ENCODE measurements at regions not wholly inside any gene's neighbourhood (a gene's known extent, or its start where the extent isn't known, plus 50 kb on each side); places are given as distances from the start of the nearest gene placed in this dataset.

- TF ChIP-seq, protein P1, sequence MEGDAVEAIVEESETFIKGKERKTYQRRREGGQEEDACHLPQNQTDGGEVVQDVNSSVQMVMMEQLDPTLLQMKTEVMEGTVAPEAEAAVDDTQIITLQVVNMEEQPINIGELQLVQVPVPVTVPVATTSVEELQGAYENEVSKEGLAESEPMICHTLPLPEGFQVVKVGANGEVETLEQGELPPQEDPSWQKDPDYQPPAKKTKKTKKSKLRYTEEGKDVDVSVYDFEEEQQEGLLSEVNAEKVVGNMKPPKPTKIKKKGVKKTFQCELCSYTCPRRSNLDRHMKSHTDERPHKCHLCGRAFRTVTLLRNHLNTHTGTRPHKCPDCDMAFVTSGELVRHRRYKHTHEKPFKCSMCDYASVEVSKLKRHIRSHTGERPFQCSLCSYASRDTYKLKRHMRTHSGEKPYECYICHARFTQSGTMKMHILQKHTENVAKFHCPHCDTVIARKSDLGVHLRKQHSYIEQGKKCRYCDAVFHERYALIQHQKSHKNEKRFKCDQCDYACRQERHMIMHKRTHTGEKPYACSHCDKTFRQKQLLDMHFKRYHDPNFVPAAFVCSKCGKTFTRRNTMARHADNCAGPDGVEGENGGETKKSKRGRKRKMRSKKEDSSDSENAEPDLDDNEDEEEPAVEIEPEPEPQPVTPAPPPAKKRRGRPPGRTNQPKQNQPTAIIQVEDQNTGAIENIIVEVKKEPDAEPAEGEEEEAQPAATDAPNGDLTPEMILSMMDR (IDR thresholded peaks at IDR 0.05): no peak
- no peak for TF ChIP-seq POLR2A (IDR thresholded peaks at IDR 0.05)
- intact Hi-C loops (cut with DNase I; ENCODE audit: low total_unique reads): no loop called here
- no peak for DNase-seq (ENCODE audit: low spot score in 2 of 2)
- H3K4me3 ChIP-seq (ENCODE audit: low read depth, poor library complexity, severe bottlenecking): no peak overlapping the region
- 55 to 67% methylated on average over 10 of the region's 10 CpGs for WGBS, 2 donors
These were observed 210.7 kb downstream of the URI1 start for GRCh38 chr19:30152510-30153291.

DNA sequence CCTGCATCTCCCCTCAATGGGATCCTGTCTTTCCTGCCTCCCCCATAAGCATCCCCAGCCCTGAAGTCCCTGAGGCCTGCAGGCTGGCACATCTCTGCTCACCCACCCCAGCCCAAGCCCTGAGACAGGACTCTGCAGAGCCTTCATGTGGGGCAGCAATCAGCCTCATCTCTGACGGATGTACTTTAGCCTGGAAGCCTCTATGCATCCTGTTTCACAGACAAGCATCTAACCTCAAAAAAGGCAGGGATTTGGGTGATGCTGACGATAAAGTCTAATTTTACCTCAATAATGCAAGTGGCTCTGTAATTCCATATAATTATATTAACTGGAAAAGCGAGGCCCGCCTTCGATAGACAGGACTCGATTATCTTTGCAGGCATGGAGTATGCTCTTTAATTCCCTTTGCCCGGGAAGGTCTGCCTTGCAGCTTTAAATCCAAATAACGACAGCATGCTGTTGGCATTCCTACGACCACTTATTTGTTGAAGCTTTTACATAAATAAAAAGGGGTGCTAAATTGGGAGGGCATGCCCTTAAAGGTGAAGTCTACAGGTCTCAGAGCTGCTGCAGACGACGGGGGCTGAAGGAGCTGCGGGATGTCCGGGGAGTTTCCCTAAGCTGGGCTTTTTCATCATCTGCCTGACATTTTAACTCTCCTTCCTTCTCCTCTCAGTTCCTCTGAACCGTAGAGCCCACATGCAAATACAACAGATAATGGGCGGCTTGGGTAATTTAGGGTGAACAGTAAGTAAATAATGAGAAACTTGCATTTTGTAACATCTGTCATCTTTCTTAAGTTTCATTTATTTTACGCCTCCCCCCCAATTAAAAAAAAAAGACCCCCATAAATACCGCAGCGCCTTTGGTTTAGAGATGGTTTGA, 211.5 kb downstream of the URI1 start:
- WGBS, 2 donors: 48 to 53% methylated on average over 18 of the region's 18 CpGs
- no peak for DNase-seq (ENCODE audit: low spot score in 2 of 2)
- intact Hi-C loops (cut with DNase I; ENCODE audit: low total_unique reads): no loop called here
- TF ChIP-seq, protein P1 (IDR thresholded peaks at IDR 0.05): no peak
- H3K4me3 ChIP-seq (ENCODE audit: low read depth, poor library complexity, severe bottlenecking): no peak overlapping the region

GRCh38 chr19:30154410-30154809, 212.4 kb downstream of the URI1 start:
- WGBS, 2 donors: 88 to 89% methylated on average over 8 of the region's 8 CpGs
- TF ChIP-seq, protein P1 (IDR thresholded peaks at IDR 0.05): no peak
- TF ChIP-seq POLR2A (IDR thresholded peaks at IDR 0.05): no peak

GRCh38 chr19:30155381-30156200, 213.6 kb downstream of the URI1 start:
- TF ChIP-seq, protein P1 (IDR thresholded peaks at IDR 0.05): no peak
- no peak for TF ChIP-seq POLR2A (IDR thresholded peaks at IDR 0.05)
- WGBS, 2 donors: 72 to 77% methylated on average over 21 of the region's 21 CpGs
- H3K4me3 ChIP-seq (ENCODE audit: low read depth, poor library complexity, severe bottlenecking): no peak overlapping the region
- no peak for DNase-seq (ENCODE audit: low spot score in 2 of 2)
- intact Hi-C loops (cut with DNase I; ENCODE audit: low total_unique reads): no loop called here

More at GRCh38 chr19:30154410-30154809, 212.4 kb downstream of the URI1 start:
- no peak for DNase-seq (ENCODE audit: low spot score in 2 of 2)
- intact Hi-C loops (cut with DNase I; ENCODE audit: low total_unique reads): no loop called here
- no peak overlapping the region for H3K4me3 ChIP-seq (ENCODE audit: low read depth, poor library complexity, severe bottlenecking)

- 96 to 98% methylated on average over 7 to 8 of the region's 8 CpGs for WGBS, 2 donors
- no peak overlapping the region for H3K4me3 ChIP-seq (ENCODE audit: low read depth, poor library complexity, severe bottlenecking)
- intact Hi-C loops (cut with DNase I; ENCODE audit: low total_unique reads): no loop called here
- no peak for TF ChIP-seq POLR2A (IDR thresholded peaks at IDR 0.05)
- TF ChIP-seq, protein P1 (IDR thresholded peaks at IDR 0.05): no peak
- no peak for DNase-seq (ENCODE audit: low spot score in 2 of 2)
These were observed 214.6 kb downstream of the URI1 start for GRCh38 chr19:30156646-30157045.

Measured in lower leg skin (tissue), 4 donors.